Calu3 (cell line): ENCODE measurements at regions not wholly inside any gene's neighbourhood (a gene's known extent, or its start where the extent isn't known, plus 50 kb on each side); places are given as distances from the start of the nearest gene placed in this dataset.

Experiments
- BruUV-seq: library from RNA; stranded (reverse); fragments of 400-500 nt; replicated peaks from 2 replicates; lab custom pipeline; 2021; lab: Mats Ljungman, UMichigan
- CTCF ChIA-PET: fragments of 300-600 bp; sonication (Branson Sonifier 250); formaldehyde crosslinking; loops from one replicate; lab custom pipeline; 2022; ENCODE audit warnings: antibody characterized with exemption; lab: Charles Lee
- DNase-seq: peaks from one replicate; pipeline ENCODE4 v3.0.0; 2022
- H3K27ac Mint-ChIP-seq: one replicate; pipeline ENCODE4 v1.8.0; 2022; ENCODE audit warnings: mixed read lengths; ENCODE audit not compliant: unreplicated experiment
- H3K27me3 Mint-ChIP-seq: one replicate; pipeline ENCODE4 v1.8.0; 2022; ENCODE audit warnings: mixed read lengths; ENCODE audit not compliant: unreplicated experiment
- H3K36me3 Mint-ChIP-seq: one replicate; pipeline ENCODE4 v1.8.0; 2022; ENCODE audit warnings: mild to moderate bottlenecking, moderate library complexity, mixed read lengths; ENCODE audit not compliant: insufficient read depth, unreplicated experiment
- H3K4me1 Mint-ChIP-seq: one replicate; pipeline ENCODE4 v1.8.0; 2022; ENCODE audit warnings: mild to moderate bottlenecking, low read depth, mixed read lengths; ENCODE audit not compliant: unreplicated experiment
- H3K4me3 Mint-ChIP-seq: one replicate; pipeline ENCODE4 v1.8.0; 2022; ENCODE audit warnings: mild to moderate bottlenecking, low read depth, moderate library complexity, mixed read lengths; ENCODE audit not compliant: unreplicated experiment
- H3K9me3 Mint-ChIP-seq: one replicate; pipeline ENCODE4 v1.8.0; 2022; ENCODE audit warnings: low read depth, mixed read lengths; ENCODE audit not compliant: unreplicated experiment
- intact Hi-C: fragments of 100-400 bp; cut with micrococcal nuclease; formaldehyde crosslinking; loops from one replicate; pipeline ENCODE4 v1.10.0; 2022; ENCODE audit not compliant: unreplicated experiment
- TF ChIP-seq, protein P1 (sequence below): fragments of 200-600 bp; IDR thresholded peaks from one replicate; pipeline ENCODE4 v1.8.0; 2022; ENCODE audit warnings: antibody characterized with exemption; ENCODE audit not compliant: unreplicated experiment

GRCh38 chr1:198837278-198838021, 198.6 kb downstream of the PTPRC start:
- Mint-ChIP-seq H3K4me3 (no peak overlapping the region), H3K27ac (no peak overlapping the region), H3K9me3 (no peaks in the 10 kb centered on the region), H3K36me3 (peaks cover 16% of the 10 kb centered on the region), H3K4me1 (peaks cover 20% of the 10 kb centered on the region), H3K27me3 (no peaks in the 10 kb centered on the region)
- TF ChIP-seq, protein P1, sequence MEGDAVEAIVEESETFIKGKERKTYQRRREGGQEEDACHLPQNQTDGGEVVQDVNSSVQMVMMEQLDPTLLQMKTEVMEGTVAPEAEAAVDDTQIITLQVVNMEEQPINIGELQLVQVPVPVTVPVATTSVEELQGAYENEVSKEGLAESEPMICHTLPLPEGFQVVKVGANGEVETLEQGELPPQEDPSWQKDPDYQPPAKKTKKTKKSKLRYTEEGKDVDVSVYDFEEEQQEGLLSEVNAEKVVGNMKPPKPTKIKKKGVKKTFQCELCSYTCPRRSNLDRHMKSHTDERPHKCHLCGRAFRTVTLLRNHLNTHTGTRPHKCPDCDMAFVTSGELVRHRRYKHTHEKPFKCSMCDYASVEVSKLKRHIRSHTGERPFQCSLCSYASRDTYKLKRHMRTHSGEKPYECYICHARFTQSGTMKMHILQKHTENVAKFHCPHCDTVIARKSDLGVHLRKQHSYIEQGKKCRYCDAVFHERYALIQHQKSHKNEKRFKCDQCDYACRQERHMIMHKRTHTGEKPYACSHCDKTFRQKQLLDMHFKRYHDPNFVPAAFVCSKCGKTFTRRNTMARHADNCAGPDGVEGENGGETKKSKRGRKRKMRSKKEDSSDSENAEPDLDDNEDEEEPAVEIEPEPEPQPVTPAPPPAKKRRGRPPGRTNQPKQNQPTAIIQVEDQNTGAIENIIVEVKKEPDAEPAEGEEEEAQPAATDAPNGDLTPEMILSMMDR: no peak
- no peak for DNase-seq
- intact Hi-C loops: loop anchor here (5.0 kb wide), 1 partner anchor 275 kb away; no protein-coding TSS in a partner anchor
- BruUV-seq: no TSS peak
- CTCF ChIA-PET: no interaction called here

GRCh38 chr1:198838022-198838342, 199.1 kb downstream of the PTPRC start:
- Mint-ChIP-seq H3K36me3 (peaks cover 16% of the 10 kb centered on the region), H3K4me1 (peaks cover 20% of the 10 kb centered on the region), H3K27me3 (no peaks in the 10 kb centered on the region), H3K9me3 (no peaks in the 10 kb centered on the region), H3K4me3 (no peak overlapping the region), H3K27ac (no peak overlapping the region)
- TF ChIP-seq, protein P1: no peak
- BruUV-seq: no TSS peak
- CTCF ChIA-PET: no interaction called here
- intact Hi-C loops: loop anchor here (5.0 kb wide), 1 partner anchor 274 kb away; no protein-coding TSS in a partner anchor
- no peak for DNase-seq

GRCh38 chr1:198841477-198841876, 202.6 kb downstream of the PTPRC start:
- no peaks in the 10 kb centered on the region for H3K9me3 Mint-ChIP-seq
- H3K27me3 Mint-ChIP-seq: no peaks in the 10 kb centered on the region
- no peak overlapping the region for H3K4me3 Mint-ChIP-seq
- DNase-seq: no peak
- H3K4me1 Mint-ChIP-seq: peaks cover 20% of the 10 kb centered on the region
- H3K36me3 Mint-ChIP-seq: peaks cover 32% of the 10 kb centered on the region
- CTCF ChIA-PET: no interaction called here
- no TSS peak for BruUV-seq
- H3K27ac Mint-ChIP-seq: no peak overlapping the region
- intact Hi-C loops: no loop called here
- TF ChIP-seq, protein P1: no peak

DNA sequence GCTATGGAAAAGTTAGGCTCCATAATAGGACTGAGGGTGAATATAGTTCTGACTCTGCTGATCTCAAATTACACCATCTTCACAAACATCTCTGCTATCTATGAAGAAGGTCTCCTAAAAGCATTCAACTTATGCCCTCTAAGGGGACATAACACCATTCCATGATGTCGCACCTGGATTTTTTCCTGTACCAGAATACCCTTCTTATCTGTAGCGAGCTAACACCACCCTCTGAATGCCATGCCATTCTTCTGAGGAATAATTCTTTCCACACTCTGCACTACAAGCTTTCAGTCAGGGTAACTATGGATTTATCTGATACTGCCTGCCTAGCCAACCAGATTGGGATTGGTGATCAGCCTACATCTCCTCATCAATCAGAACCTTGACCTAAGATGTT, 203.8 kb downstream of the PTPRC start:
- intact Hi-C loops: no loop called here

More for the DNA sequence above, 203.8 kb downstream of the PTPRC start:
- CTCF ChIA-PET: interaction anchor here (0.6 kb wide), 1 partner anchor 682 kb away, joined by 4 read pairs; no protein-coding TSS in a partner anchor
- H3K4me3 Mint-ChIP-seq: no peak overlapping the region
- H3K27me3 Mint-ChIP-seq: no peaks in the 10 kb centered on the region
- no peak overlapping the region for H3K27ac Mint-ChIP-seq
- H3K9me3 Mint-ChIP-seq: peaks cover 2% of the 10 kb centered on the region
- peaks cover 20% of the 10 kb centered on the region for H3K4me1 Mint-ChIP-seq
- H3K36me3 Mint-ChIP-seq: peaks cover 34% of the 10 kb centered on the region
- no peak for DNase-seq
- TF ChIP-seq, protein P1: no peak
- no TSS peak for BruUV-seq
